ENCODE measurements at regions not wholly inside any gene's neighbourhood (a gene's known extent, or its start where the extent isn't known, plus 50 kb on each side); places are given as distances from the start of the nearest gene placed in this dataset.

- ATAC-seq (ENCODE audit: low read depth) (no peak), DNase-seq (no peak)
- H3K27me3 Mint-ChIP-seq = no peaks in the 10 kb centered on the region
- H3K27ac ChIP-seq (ENCODE audit: low read length in 2 of 2) = no peak overlapping the region
- TF ChIP-seq CTCF (IDR thresholded peaks at IDR 0.05) (no peak), EZH2 (IDR thresholded peaks at IDR 0.05; ENCODE audit: borderline replicate concordance, insufficient read depth, low read depth, low read length, poor library complexity, severe bottlenecking) (no peak)
- no peak overlapping the region for H3K4me3 ChIP-seq (ENCODE audit: control extremely low read depth in 1 of 5, extremely low read depth in 1 of 5, insufficient read depth in 1 of 5, low read depth in 2 of 5, low read length in 4 of 5)
- intact Hi-C loops (cut with micrococcal nuclease) = no loop called here
- no peaks in the 10 kb centered on the region for H3K36me3 ChIP-seq (replicated peaks in 1 of 2; ENCODE audit: control extremely low read depth in 1 of 2, control insufficient read depth in 1 of 2, extremely low read depth in 1 of 2, insufficient read depth in 2 of 2, low read length in 1 of 2)
- H3K9me3 Mint-ChIP-seq (ENCODE audit: insufficient read depth) = peaks cover 5% of the 10 kb centered on the region
- no peaks in the 10 kb centered on the region for H3K4me1 ChIP-seq (ENCODE audit: control insufficient read depth in 2 of 2, insufficient read depth in 2 of 2, low read length in 2 of 2)
- ChIA-PET POLR2A (no interaction called here), CTCF (no interaction called here)
- 90% methylated on average over 4 of the region's 5 CpGs for WGBS (ENCODE audit: insufficient coverage)
- no peak overlapping the region for H3K4me3 Mint-ChIP-seq
- H3K27me3 ChIP-seq (replicated peaks in 1 of 4; ENCODE audit: control extremely low read depth in 1 of 4, control insufficient read depth in 3 of 4, insufficient read depth in 4 of 4, low read length in 3 of 4) = no peaks in the 10 kb centered on the region
- no peak overlapping the region for H3K4me2 ChIP-seq (replicated peaks; ENCODE audit: low read depth, low read length, poor library complexity, severe bottlenecking)
- no peaks in the 10 kb centered on the region for H3K79me2 ChIP-seq (ENCODE audit: control insufficient read depth, insufficient read depth, low read length)
- no peaks in the 10 kb centered on the region for H4K20me1 ChIP-seq (ENCODE audit: control insufficient read depth, insufficient read depth, low read length, poor library complexity, severe bottlenecking)
- no peak overlapping the region for H2AFZ ChIP-seq (ENCODE audit: insufficient read depth, low read depth, low read length, poor library complexity, severe bottlenecking)
- no peaks in the 10 kb centered on the region for H3K9me3 ChIP-seq (ENCODE audit: control extremely low read depth in 1 of 3, control insufficient read depth in 2 of 3, insufficient read depth in 1 of 3, low read length in 2 of 3)
- H3K4me1 Mint-ChIP-seq = no peaks in the 10 kb centered on the region
- H3K27ac Mint-ChIP-seq = no peak overlapping the region
- no peak overlapping the region for H3K9ac ChIP-seq (ENCODE audit: low read length)
Observed at GRCh38 chr1:238964631-238965030, 421.7 kb upstream of the CHRM3 start.

- ATAC-seq (ENCODE audit: low read depth) (no peak), DNase-seq (no peak)
- no peak overlapping the region for H3K4me3 Mint-ChIP-seq
- H3K4me2 ChIP-seq (replicated peaks; ENCODE audit: low read depth, low read length, poor library complexity, severe bottlenecking) = no peak overlapping the region
- peaks cover 5% of the 10 kb centered on the region for H3K9me3 Mint-ChIP-seq (ENCODE audit: insufficient read depth)
- 100% methylated on average over 6 of the region's 8 CpGs for WGBS (ENCODE audit: insufficient coverage)
- no peak overlapping the region for H3K9ac ChIP-seq (ENCODE audit: low read length)
- no peaks in the 10 kb centered on the region for H4K20me1 ChIP-seq (ENCODE audit: control insufficient read depth, insufficient read depth, low read length, poor library complexity, severe bottlenecking)
- H3K36me3 ChIP-seq (replicated peaks in 1 of 2; ENCODE audit: control extremely low read depth in 1 of 2, control insufficient read depth in 1 of 2, extremely low read depth in 1 of 2, insufficient read depth in 2 of 2, low read length in 1 of 2) = no peaks in the 10 kb centered on the region
- no peak for TF ChIP-seq CTCF (IDR thresholded peaks at IDR 0.05)
- TF ChIP-seq EZH2 (IDR thresholded peaks at IDR 0.05; ENCODE audit: borderline replicate concordance, insufficient read depth, low read depth, low read length, poor library complexity, severe bottlenecking) = no peak
- POLR2A ChIA-PET = no interaction called here
- H3K27me3 Mint-ChIP-seq = no peaks in the 10 kb centered on the region
- no peak overlapping the region for H3K27ac Mint-ChIP-seq
- no peak overlapping the region for H2AFZ ChIP-seq (ENCODE audit: insufficient read depth, low read depth, low read length, poor library complexity, severe bottlenecking)
- no peaks in the 10 kb centered on the region for H3K4me1 Mint-ChIP-seq
- intact Hi-C loops (cut with micrococcal nuclease) = no loop called here
- no peak overlapping the region for H3K27ac ChIP-seq (ENCODE audit: low read length in 2 of 2)
- no peaks in the 10 kb centered on the region for H3K4me1 ChIP-seq (ENCODE audit: control insufficient read depth in 2 of 2, insufficient read depth in 2 of 2, low read length in 2 of 2)
- H3K27me3 ChIP-seq (replicated peaks in 1 of 4; ENCODE audit: control extremely low read depth in 1 of 4, control insufficient read depth in 3 of 4, insufficient read depth in 4 of 4, low read length in 3 of 4) = no peaks in the 10 kb centered on the region
- H3K79me2 ChIP-seq (ENCODE audit: control insufficient read depth, insufficient read depth, low read length) = no peaks in the 10 kb centered on the region
- CTCF ChIA-PET = no interaction called here
- H3K4me3 ChIP-seq (ENCODE audit: control extremely low read depth in 1 of 5, extremely low read depth in 1 of 5, insufficient read depth in 1 of 5, low read depth in 2 of 5, low read length in 4 of 5) = no peak overlapping the region
- H3K9me3 ChIP-seq (ENCODE audit: control extremely low read depth in 1 of 3, control insufficient read depth in 2 of 3, insufficient read depth in 1 of 3, low read length in 2 of 3) = no peaks in the 10 kb centered on the region
Observed at GRCh38 chr1:238962941-238963340, 423.4 kb upstream of the CHRM3 start.

Measured in B cell (primary cell).